NCI-H1694 treated with DMSO at 0.1 percent for 48 hours (cell line): ENCODE measurements at regions not wholly inside any gene's neighbourhood (a gene's known extent, or its start where the extent isn't known, plus 50 kb on each side); places are given as distances from the start of the nearest gene placed in this dataset.
"Not testable (repeated sequence)": the region's sequence is repeated elsewhere in the genome, so short reads cannot be mapped to it uniquely, and the experiment has no call there.

Experiments
- DNase-seq: peaks from one replicate; lab custom pipeline; 2025; lab: John Stamatoyannopoulos, UW

GRCh38 chr2:221914334-221914880, 342.3 kb upstream of the EPHA4 start:
- DNase-seq: no peak

- no peak for DNase-seq
These were observed 339.8 kb upstream of the EPHA4 start for GRCh38 chr2:221911890-221912289.

GRCh38 chr2:221911321-221911720, 339.2 kb upstream of the EPHA4 start:
- no peak for DNase-seq

GRCh38 chr2:221908518-221908917, 336.4 kb upstream of the EPHA4 start:
- no peak for DNase-seq

- no peak for DNase-seq
These were observed 325.6 kb upstream of the EPHA4 start for GRCh38 chr2:221897718-221898117.

GRCh38 chr2:221896505-221897151, 324.5 kb upstream of the EPHA4 start:
- DNase-seq: no peak

- DNase-seq: no peak
These were observed 323.4 kb upstream of the EPHA4 start for GRCh38 chr2:221895366-221896121.

GRCh38 chr2:221893501-221893900, 321.4 kb upstream of the EPHA4 start:
- DNase-seq: no peak

GRCh38 chr2:221892006-221892405, 319.9 kb upstream of the EPHA4 start:
- DNase-seq: not testable (repeated sequence)

GRCh38 chr2:221883976-221884375, 311.9 kb upstream of the EPHA4 start:
- DNase-seq: no peak

GRCh38 chr2:221876016-221876415, 303.9 kb upstream of the EPHA4 start:
- DNase-seq: no peak

- no peak for DNase-seq
These were observed 302.3 kb upstream of the EPHA4 start for GRCh38 chr2:221874444-221874843.

GRCh38 chr2:221857719-221858118, 285.6 kb upstream of the EPHA4 start:
- no peak for DNase-seq

- DNase-seq: no peak
These were observed 281.2 kb upstream of the EPHA4 start for GRCh38 chr2:221853297-221853696.

- DNase-seq: no peak
These were observed 279.5 kb upstream of the EPHA4 start for GRCh38 chr2:221851531-221852045.

- DNase-seq: no peak
These were observed 278.0 kb upstream of the EPHA4 start for GRCh38 chr2:221850076-221850475.

GRCh38 chr2:221848286-221848685, 276.2 kb upstream of the EPHA4 start:
- DNase-seq: no peak

- no peak for DNase-seq
These were observed 272.9 kb upstream of the EPHA4 start for GRCh38 chr2:221845021-221845365.

GRCh38 chr2:221844212-221845020, 272.3 kb upstream of the EPHA4 start:
- DNase-seq: no peak

GRCh38 chr2:221836095-221836494, 264.0 kb upstream of the EPHA4 start:
- DNase-seq: peak; percentile 2

GRCh38 chr2:221833966-221834365, 261.9 kb upstream of the EPHA4 start:
- no peak for DNase-seq

- DNase-seq: no peak
These were observed 258.9 kb upstream of the EPHA4 start for GRCh38 chr2:221831051-221831450.
